ENCODE measurements at regions not wholly inside any gene's neighbourhood (a gene's known extent, or its start where the extent isn't known, plus 50 kb on each side); places are given as distances from the start of the nearest gene placed in this dataset.

DNA sequence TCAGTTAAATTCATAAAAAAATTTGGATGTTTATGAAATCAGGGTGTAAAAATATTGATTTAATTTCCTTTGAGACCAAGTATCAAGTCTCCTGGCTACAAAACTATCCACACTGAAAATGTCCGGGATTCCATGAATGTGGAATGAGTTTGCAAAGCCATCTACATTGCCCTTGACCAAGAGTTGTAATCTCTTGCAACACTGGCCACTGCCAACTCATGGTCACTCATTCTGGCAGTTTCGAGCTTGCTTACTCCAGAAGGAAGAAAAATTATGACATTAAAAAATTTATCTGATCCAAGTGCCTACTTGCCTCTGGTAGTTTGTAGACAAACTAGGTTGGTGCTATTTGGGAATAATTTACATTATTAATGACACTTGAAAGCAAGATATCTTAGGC, 84.2 kb downstream of the NPY start:
- peaks cover 0 to 9% (median 0%) of the 10 kb centered on the region in 3 donors for H3K4me1 ChIP-seq
- H3K4me3 ChIP-seq, result no peak overlapping the region
- TF ChIP-seq EP300 (IDR thresholded peaks at IDR 0.05) (no peak), POLR2AphosphoS5 (IDR thresholded peaks at IDR 0.05) (no peak), POLR2A (IDR thresholded peaks at IDR 0.05) (no peak)
- TF ChIP-seq, protein P1, sequence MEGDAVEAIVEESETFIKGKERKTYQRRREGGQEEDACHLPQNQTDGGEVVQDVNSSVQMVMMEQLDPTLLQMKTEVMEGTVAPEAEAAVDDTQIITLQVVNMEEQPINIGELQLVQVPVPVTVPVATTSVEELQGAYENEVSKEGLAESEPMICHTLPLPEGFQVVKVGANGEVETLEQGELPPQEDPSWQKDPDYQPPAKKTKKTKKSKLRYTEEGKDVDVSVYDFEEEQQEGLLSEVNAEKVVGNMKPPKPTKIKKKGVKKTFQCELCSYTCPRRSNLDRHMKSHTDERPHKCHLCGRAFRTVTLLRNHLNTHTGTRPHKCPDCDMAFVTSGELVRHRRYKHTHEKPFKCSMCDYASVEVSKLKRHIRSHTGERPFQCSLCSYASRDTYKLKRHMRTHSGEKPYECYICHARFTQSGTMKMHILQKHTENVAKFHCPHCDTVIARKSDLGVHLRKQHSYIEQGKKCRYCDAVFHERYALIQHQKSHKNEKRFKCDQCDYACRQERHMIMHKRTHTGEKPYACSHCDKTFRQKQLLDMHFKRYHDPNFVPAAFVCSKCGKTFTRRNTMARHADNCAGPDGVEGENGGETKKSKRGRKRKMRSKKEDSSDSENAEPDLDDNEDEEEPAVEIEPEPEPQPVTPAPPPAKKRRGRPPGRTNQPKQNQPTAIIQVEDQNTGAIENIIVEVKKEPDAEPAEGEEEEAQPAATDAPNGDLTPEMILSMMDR (IDR thresholded peaks at IDR 0.05), result no peak
- ATAC-seq, result no peak
- H3K9me3 ChIP-seq, result no peaks in the 10 kb centered on the region
- H3K27me3 ChIP-seq, result no peaks in the 10 kb centered on the region
- no peaks in the 10 kb centered on the region for H3K36me3 ChIP-seq
- no peak overlapping the region for H3K27ac ChIP-seq
- WGBS, 2 donors (ENCODE audit: low coverage in 1 of 2), result 67 to 96% methylated on average over 2 of the region's 2 CpGs

DNA sequence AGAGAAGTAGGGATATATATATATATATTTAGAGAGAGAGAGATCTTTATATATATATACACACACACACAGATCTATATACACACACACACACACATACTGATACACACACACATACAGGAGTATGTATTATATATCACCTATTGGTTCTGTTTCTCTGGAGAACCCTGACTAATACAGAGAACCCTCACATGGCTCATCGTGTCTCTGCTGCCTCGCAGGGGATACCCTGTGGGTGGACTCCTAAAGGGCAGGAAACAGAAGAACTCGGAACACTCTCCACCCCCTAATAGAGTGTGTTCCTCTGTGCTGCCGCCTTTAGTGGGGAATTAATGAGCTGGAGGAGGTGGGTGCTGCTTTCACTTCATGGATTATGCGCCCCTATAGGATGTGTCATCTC, 86.6 kb downstream of the NPY start:
- 84% methylated on average over 5 of the region's 5 CpGs; no CpG with 5 or more reads in 1 of the 2 donors for WGBS, 2 donors (ENCODE audit: low coverage in 1 of 2)
- H3K4me3 ChIP-seq, result no peak overlapping the region
- H3K4me1 ChIP-seq, result peaks cover 0 to 5% (median 0%) of the 10 kb centered on the region in 3 donors

DNA sequence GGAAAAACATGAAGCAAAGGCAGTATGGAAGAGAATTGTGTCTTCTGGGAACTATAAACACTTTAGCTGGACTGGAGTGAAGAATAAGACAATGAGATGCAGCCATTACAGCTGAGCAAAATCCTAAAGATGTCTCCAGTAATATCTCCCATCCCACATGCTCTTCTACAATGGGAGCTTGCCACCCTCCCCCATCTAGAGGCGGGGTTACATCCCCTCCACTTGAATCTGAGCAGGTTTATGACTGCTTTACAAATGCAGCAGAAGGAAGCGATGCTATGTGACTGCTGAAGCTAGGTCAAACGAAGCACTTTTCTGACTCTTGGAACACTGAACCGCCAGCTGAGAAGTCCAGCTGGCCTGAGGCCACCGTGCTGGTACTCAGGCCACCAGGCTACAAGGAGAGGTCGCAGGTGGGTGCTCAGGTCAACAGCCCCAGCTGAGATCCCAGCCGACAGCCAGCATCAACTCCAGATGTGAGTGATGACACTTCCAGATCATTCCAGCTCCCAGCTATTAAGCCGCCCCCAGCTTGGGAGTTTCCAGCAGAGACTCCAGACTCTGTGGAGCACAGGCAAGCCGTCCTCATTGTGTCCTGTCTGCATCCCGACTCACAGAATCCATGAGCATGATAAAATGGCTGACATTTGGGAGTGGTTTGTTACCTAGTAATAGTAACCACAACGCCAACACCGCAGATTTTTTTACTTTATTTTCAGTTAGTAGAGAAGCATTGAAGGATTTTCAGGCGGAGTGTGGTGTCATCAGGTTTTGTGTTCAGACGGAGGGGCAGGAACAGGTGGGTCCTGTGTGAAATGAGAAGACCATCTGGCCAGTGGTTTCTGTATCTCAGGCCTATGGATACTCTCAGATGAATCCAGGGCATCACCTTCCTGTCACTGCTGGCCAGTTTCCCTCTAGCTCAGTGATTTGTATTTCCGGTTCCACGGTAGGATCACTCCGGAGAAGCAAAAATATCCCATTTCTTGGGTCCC, 89.3 kb downstream of the NPY start:
- H3K4me1 ChIP-seq, result no peaks in the 10 kb centered on the region
- 72 to 82% methylated on average over 8 to 9 of the region's 17 CpGs for WGBS, 2 donors (ENCODE audit: low coverage in 1 of 2)
- H3K36me3 ChIP-seq, result no peaks in the 10 kb centered on the region
- H3K27ac ChIP-seq, result no peak overlapping the region
- no peaks in the 10 kb centered on the region for H3K9me3 ChIP-seq
- no peak overlapping the region for H3K4me3 ChIP-seq
- no peak for ATAC-seq
- no peaks in the 10 kb centered on the region for H3K27me3 ChIP-seq
- TF ChIP-seq POLR2A (IDR thresholded peaks at IDR 0.05) (no peak), EP300 (IDR thresholded peaks at IDR 0.05) (no peak), POLR2AphosphoS5 (IDR thresholded peaks at IDR 0.05) (no peak)
- TF ChIP-seq, protein P1 (IDR thresholded peaks at IDR 0.05), result no peak

More for the DNA sequence above, 86.6 kb downstream of the NPY start:
- Histone ChIP-seq H3K27me3 (no peaks in the 10 kb centered on the region), H3K36me3 (no peaks in the 10 kb centered on the region), H3K27ac (no peak overlapping the region), H3K9me3 (no peaks in the 10 kb centered on the region)
- TF ChIP-seq, protein P1 (IDR thresholded peaks at IDR 0.05), result no peak
- TF ChIP-seq POLR2AphosphoS5 (IDR thresholded peaks at IDR 0.05) (no peak), EP300 (IDR thresholded peaks at IDR 0.05) (no peak), POLR2A (IDR thresholded peaks at IDR 0.05) (no peak)
- no peak for ATAC-seq

DNA sequence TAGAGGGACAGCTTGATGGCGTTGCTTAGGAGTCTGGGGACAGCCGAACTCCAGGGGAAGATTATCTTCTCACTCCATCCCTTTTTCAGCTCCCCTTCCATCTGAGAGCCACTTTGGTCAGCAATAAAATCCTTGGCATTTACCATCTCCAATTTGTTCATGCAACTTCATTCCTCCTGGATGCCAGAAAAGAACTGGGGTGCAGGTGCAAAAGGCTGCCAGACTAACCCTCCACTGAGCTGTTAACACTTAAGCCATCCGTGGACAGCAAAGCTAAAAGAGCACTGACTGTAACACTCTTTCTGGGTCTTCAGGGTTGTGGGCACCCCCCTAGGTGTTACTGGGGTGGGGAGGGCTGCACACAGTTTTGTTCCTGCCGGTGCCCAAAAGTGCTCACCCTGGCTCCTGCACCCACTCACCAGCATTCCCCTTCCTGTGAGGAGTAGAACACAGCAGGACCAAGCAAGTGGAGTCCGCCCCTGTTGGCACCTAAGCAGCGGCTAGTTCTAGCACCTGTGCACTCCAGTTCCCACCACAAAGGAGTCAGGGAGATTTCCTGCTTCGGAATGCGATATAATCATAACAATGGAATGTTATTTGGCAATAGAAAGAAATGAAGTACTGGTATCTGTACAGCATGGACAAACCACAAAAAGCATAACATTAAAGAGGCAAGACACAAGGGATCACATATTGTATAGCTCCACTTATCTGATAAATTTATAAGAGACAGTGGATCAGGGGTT, 95.1 kb downstream of the NPY start:
- Histone ChIP-seq H3K36me3 (no peaks in the 10 kb centered on the region), H3K4me1 (no peaks in the 10 kb centered on the region), H3K27ac (no peak overlapping the region), H3K9me3 (no peaks in the 10 kb centered on the region), H3K27me3 (no peaks in the 10 kb centered on the region), H3K4me3 (no peak overlapping the region)
- WGBS, 2 donors (ENCODE audit: low coverage in 1 of 2), result 60 to 81% methylated on average over 2 to 4 of the region's 8 CpGs
- ATAC-seq, result no peak
- TF ChIP-seq POLR2A (IDR thresholded peaks at IDR 0.05) (no peak), POLR2AphosphoS5 (IDR thresholded peaks at IDR 0.05) (no peak)
- TF ChIP-seq, protein P1 (IDR thresholded peaks at IDR 0.05), result no peak

Data from gastroesophageal sphincter (tissue), 4 donors.